Inflammatory macrophage (primary cell): ENCODE measurements at regions not wholly inside any gene's neighbourhood (a gene's known extent, or its start where the extent isn't known, plus 50 kb on each side); places are given as distances from the start of the nearest gene placed in this dataset.

ENCODE experiments used
- DNase-seq, 2 donors: peaks; one replicate each; pipeline ENCODE4 v3.0.0-alpha.2; 2020 to 2022

DNA sequence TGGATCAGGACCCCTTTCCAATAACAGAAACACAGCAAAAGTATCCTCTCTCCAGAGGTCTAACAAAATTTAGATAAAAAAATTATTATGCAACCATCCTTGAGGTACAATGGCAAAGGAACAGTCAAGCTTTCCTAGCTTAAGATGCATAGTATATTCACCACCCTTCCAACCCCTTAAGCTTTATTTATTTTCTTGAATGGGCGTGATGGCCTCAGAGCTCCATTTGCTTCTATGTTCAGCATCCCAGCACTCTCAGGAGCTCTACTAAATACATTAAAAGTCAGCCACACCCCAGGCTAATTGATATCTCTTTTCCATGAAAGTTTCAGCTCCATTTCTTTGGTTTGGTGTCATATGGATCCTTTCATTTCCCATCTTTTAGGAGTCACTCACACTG is 1335.2 kb upstream of the ZEB2 start:
- no peak for DNase-seq

DNA sequence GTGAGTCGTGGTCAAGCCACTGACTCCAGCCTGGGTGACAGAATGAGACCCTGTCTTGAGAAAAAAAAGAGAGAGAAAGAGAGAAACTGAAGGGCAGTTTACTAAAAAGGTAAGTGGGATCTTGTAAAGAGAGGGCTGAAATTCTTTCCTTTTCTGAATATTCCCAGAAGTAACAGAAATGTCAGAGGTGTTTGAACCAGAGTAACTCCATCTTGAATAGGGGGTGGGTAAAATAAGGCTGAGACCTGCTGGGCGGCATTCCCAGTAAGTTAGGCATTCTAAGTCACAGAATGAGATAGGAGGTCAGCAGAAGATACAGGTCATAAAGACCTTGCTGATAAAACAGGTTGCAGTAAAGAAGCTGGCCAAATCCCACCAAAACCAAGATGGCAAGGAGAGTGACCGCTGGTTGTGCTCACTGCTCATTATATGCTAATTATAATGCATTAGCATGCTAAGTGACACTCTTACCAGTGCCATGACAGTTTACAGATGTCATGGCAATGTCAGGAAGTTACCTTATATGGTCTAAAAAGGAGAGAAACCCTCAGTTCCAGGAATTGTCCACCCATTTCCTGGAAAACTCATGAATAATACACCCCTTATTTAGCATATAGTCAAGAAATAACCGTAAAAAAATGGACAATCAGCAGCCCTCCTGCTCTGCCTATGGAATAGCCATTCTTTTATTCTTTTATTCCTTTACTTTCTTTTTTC is 1334.3 kb upstream of the ZEB2 start:
- DNase-seq = no peak

DNA sequence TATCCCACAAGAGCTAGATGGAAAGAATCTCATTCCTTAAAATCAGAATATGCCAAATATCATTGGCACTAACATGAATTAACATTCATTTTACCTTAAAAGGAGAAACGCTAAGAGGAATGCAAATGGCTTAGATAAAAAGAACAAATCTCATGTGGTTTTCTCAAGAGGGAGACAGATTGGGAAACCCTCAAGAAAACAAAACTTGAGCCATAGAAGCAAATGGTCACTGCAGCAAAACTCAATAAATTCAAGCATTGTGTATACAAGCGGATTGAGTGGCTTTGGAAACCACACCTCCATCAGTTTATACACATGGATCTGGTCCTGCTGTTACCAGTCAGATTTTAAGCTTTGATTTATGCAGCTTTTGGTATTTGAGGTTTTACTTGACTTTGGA is 1331.8 kb upstream of the ZEB2 start:
- no peak for DNase-seq

DNA sequence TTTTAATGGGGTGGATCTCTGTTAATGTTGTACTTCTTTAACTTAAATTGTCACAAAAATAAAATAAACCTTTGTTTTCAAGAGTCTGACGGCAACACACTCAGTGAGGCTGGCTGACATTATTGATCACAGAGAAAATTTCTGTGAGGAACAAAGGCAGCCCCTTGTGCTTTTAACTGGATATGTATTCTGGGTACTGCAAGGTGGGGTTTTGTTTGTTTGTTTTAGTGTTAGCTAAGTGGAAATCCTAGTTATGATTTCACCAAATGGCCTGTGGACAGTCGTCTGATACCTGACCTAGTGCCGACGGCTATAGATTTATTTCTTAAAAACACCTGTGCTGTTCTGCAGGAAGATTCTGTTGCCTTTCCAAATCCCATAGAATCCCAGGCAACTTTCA is 1329.5 kb upstream of the ZEB2 start:
- no peak for DNase-seq

DNA sequence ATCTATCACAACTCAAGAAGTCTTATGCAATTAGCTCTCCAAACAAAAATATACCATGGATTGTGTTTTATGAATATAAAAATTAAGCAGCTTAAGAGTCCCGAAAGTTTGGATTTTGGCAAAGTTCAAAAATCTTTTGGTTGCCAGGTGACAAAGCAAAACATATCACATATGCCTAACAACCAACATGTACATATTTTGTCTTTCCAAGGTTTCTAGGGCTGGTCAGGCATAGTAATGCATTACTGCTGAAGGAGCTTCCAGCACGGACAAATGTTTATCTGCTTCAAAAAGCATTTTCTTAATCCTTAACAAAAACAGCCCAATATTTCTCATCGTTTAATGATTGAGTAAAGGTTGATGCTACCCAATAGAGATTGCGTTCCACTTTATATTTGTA is 1327.1 kb upstream of the ZEB2 start:
- DNase-seq = no peak

DNA sequence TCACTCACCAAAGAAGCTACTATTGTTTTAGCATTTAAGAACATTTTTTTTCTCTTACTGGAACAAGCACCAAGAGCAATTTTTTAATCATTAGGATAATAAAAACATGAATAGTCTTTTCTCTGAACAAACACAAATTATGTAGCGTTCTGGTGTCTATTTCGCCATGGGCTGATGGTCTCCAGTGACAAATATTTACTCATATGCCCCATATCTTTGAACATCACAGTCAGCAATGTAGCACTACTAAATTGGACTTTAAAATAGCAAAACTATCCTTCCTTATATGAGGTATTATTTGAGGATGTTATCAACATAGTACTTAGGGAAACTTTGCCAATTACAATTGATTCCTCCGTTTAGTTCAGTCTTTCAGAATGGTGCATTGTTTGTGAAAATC is 1326.0 kb upstream of the ZEB2 start:
- DNase-seq = no peak

DNA sequence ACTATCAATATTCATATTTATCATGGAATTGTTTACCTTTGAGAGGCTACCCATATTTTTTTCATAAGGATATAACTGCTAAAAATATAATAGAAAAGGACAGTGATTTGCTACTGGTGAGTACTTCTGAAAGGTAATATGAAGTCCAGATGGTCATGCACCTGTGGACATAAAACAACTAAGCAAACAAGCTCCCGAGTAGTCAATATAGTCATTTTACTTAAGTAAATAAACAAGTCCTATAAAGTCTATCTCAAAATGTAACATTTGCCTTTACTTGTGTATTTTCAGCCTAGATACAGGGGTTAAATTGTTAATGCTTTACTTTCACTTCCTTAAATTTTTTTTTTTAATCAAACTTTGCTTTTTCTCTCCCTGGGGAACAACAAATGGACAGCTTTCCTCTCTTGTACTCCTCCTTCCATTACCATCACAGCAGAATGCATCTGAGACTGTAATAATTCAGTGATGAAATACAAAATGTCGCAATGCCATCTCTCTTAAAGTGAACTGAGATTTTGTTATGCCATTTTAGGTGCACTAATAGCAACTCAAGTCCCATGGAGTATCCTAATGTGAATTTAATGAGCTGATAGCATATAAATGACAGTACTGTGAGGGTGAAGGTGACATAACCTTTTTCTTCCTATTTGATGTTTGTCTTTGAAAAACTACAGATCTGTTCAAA is 1325.4 kb upstream of the ZEB2 start:
- DNase-seq = peak; percentile 9 to 71

DNA sequence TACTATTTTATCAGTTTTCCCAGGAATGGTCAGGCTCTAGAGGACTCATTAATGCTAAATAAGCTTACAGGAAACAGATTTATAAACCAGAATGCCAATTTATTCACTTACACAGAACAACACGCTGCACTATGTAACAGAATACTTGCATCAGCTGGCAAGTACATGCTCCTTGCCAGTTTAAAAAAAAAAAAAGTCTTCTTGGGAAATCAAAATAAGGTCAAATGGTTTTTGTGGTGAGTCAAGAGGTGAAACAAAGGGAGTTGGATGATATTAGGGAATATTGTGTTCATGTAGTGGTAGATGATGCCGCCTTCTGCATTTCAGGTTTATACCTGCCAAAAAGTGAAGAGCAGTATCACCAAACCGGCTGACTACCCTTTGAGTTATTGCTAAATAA is 1322.1 kb upstream of the ZEB2 start:
- no peak for DNase-seq

DNA sequence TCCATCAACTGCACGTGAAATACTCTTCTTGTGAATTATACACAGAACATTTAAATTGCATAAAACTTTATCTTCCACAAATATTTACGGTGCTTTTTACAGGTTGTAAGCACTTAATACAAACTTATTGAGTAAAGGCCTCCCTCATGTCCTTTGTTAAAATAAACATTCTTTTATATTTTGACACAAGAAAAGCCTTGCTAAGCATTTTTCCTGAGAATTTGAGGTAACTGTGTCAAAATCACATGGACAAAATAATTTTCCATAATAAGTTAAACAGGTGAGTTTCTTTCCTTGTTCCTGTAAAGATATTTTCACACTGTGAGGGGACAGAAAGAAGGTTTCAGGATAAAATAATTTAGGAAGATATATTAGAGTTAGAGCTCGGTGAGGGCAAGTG is 1317.1 kb upstream of the ZEB2 start:
- DNase-seq = no peak

DNA sequence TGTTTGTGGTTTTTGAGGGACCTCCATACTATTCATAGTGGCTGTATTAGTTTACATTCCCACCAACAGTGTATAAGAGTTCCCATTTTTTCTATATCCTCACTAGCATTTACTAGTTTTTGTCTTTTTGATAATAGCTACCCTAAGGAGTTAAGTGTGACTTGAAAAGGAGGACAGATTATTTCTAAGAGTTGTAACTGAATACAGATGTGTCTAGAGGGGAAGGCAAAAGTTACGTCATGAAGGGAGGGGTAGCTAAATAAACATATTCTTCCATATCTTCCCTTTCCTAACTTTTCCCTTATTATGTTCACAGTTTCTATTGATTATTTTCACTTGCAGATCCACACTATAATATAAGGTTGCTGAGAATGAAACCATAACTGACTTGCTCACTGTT is 1315.7 kb upstream of the ZEB2 start:
- no peak for DNase-seq

DNA sequence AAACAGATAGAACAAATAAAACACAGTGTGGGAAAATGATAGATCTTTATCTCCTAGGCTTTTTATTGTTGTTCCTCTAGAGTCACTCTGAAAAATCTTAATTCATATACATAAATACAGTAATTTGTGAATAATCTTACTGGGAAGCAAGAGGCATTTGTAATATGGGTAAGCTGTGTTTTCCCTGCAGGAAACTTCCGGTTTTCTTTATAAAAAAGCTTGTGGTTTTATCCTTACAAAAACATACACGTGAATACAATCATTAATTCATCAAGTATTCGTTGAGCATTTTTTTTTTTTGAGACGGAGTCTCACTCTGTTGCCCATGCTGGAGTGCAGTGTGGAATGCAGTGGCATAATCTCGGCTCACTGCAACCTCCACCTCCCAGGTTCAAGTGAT is 1312.8 kb upstream of the ZEB2 start:
- no peak for DNase-seq

DNA sequence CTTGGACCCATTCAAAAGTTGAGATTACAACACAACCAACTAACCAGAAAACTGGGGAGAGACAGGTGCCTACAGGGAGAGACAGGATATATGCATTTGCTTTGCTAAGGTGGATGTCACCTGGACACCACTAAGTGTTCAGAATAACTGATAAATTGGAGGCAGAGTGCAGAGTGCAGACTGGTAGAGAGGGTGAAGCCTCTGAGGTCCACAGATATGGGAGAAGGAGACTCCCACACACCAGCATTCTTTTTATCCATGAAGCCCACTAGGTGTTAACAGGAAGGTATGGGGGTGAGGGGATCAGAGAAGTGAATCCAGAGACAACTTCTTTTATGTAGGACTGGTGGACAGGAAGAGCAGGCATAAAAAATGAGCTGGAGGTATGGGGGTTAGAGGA is 1310.0 kb upstream of the ZEB2 start:
- no peak for DNase-seq

DNA sequence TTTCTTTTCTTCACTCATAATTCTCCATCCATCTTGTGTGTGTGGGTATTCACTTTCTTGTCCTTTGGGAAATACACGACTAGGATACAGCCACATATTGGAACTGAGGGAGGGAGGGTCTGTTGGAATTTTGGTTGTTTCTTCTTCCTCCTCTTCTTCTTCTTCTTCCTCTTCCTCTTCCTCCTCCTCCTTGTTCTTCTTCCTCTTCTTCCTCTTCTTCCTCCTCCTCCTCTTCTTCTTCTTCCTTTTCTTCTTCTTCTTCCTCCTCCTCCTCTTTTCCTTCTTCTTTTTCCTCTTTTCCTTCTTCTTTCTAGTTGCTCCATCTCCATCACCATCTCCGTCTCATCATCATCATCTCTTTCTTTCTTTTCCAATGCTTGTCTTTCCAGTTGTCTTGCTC is 1307.3 kb upstream of the ZEB2 start:
- no peak for DNase-seq

DNA sequence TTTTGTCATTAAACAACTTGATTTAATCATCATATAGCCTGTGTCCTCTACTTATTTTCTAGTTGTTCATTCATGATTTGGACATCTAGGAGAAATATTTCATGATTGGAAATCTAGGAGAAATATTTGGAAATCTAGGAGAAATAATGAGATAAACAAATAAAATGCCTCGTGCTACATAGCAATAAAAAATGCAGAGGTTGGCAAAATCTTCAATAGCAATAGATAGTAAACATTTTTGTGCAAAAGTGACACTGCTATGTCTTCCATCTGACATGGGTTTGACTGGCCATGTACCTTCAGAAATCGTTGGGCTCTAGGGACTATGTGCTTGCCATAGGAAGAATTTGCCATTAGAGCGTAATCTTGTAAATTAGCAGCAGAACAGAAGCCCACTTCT is 1304.5 kb upstream of the ZEB2 start:
- DNase-seq = no peak

DNA sequence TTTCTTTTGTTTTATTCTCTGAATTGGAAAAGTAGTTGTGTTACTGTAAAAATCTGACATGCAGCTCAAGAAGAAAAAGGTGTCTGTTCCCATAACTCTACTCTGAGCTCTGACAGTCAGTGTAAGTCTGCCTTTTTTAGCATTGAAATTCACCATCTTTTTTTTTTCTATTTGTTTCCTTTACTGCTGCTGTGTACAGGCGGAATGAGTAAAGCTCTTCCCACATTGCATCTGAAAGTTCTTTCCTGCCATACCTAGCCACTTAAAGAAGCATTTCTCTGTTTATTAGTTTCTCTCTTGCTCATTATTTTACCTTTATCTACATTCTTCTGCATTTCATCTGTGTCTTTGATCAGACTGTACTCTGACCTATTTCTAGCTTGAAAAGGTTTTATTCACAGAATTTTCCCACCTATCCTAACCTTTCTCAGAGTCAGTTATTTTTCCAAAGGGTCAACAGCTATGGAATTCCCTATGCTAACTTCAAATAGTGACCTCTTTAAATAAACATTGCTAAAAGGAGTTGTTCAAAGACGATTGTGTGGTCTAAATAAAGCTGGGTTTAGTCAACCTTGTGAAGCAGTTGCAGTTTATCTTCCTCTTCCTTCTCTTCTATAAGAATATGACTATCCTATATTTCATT is 1303.1 kb upstream of the ZEB2 start:
- no peak for DNase-seq

DNA sequence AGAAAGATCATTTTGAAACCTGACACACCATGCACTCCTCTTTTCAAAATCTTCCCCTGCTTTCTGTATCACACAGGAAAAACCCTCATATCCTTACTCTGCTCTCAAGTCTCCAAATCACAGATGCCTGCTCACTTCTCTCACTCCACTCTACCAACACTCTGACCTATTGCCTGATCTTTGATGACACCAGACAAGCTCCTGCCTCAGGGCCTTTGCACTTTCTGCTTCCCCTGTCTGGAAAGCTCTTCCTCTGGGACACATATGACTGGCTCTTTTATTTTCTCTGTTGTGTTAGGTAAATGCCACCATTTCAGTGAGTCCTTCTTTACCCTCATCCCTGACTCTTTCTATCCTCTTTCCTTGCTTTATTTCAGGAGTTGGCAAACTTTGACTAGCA is 1300.7 kb upstream of the ZEB2 start:
- no peak for DNase-seq

DNA sequence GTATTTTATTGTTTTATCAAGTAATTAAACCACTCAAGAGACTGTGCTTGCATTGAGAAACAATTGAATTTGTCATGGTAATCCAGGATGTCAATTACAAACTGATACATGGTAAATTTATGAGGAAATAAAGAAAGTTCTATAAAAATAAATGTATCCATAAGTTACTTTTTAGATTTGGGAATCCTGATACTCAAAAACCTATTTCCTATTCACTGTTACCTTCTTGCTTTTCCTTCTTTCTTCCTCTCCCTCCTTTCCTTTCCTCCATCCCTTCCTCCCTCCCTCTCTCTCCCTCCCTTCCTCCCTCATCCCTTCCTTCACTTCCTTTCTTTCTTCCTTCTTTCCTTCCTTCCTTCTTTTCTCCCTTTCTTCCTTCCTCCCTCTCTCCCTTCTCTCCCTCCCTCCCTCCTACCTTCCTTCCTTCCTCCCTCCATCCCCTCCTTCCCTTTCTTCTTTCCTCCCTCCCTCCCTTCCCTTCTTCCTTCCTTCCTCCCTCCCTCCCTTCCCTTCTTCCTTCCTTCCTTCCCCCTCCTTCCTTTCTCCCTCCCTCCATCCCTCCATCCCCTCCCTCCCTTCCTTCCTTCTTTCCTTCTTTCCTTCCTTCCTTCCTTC is 1299.1 kb upstream of the ZEB2 start:
- DNase-seq = no peak

DNA sequence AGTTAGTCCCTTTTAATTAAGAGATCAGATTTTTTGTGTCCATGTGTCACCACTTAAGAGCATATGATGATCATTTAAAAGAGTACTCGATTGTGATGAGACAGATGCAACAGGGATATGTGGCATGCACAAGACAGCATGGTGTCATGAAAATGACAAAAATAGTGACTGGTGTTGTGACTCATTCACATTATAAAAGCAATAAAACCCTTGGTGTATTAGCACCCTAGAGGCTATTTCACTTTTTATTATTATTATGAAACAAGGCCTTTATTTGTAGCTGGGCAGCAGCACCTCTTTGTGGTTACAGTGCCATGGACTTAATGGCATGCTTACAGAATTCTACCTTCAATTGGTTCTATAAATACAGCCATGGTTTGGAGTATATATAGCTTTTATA is 1296.0 kb upstream of the ZEB2 start:
- peak; percentile 8 to 14 for DNase-seq

DNA sequence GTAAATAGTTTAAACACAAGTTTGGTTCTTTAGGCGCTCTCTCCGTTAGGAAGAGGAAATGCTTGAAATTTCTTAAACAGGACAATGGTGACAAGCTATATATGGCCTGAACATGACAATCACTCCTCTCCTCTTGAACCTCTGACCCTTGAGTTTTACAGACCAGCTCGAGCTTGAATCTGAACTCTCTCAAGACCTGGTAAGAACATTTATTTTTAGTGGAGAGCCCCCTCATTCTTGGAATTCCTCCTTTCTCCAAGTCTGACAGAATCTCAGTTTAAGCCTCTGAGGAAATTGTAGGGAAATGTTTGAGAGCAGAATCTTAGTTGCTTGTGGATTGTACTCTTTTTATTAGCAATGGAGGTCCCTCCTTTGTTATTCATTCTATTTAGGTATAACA is 1293.6 kb upstream of the ZEB2 start:
- no peak for DNase-seq

DNA sequence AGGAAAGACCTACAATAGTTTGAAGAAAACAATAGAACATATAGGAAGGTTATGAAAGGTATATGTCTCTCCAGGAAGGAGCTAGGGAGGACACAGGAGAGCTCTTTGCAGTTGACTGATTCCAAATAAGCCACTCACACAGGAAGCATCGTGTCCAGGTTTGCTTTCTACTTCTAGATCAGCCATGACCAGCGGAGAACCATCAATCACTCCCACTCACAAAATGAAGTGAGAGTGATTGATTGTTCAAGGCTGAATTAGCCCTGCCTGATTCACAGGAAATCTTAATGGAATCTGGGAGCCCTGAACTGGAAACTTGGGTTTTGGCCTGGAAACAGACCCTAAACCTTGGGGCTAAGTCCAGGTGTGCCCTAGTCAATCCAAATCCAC is 1292.2 kb upstream of the ZEB2 start:
- no peak for DNase-seq

DNA sequence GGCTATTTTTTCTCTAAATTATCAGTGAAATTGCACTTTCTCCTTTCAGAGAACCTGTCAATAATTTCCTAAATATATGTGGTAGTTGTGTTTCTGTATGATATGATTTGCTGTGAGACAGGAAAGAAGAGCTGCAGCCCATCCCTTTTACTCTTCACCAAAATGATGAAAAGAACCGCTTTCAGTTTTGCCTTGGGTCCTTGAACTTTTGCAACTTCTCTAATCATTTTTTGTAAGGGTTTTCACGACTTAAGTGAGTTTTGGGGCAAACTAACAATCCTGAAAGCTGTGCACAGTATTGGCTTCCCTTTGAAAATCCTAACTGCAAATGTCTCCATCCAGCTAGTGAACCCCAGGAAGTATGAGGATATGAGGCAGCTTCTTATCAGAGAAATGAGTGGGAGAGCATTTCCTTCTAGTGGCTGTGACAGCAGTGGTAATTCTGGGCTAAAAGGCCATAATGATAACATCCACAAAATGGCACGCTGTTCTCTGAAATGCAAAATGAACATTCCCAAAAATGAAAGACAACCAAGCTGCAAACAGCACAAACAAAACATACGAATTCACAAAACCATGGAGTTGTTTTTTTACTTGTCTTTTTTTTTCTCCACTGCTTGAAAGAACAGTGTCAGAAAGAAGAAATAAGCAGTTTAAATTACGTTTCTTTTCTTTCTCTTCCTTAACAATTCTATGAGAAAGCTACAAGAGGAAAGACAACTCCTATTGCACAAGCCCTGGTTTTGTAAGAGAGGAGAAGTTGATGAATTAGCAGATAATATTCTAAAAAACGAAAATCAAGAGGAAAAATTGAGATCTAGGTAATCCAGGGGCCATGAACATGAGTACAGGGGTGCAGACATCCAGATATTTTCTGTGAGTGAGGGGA is 1291.6 kb upstream of the ZEB2 start:
- DNase-seq = peak; percentile 66 to 73

DNA sequence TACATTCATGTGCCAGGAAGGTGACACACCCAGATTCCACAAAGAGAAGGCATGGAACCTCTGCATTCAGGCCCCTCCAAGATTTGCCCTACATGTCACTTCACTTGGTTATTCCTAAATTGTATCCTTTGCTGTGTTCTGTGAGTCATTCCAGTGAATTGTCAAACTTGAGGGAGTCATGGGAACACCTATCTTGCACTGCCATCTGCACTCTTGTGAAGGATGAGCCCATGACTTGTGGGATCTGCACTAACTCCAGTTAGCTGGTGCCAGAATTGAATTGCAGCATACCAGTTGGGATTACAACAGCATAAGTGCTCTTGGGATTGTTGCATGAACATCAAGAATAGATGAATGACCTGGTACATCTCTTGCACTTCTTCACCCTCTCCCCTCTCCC is 1288.0 kb upstream of the ZEB2 start:
- no peak for DNase-seq

DNA sequence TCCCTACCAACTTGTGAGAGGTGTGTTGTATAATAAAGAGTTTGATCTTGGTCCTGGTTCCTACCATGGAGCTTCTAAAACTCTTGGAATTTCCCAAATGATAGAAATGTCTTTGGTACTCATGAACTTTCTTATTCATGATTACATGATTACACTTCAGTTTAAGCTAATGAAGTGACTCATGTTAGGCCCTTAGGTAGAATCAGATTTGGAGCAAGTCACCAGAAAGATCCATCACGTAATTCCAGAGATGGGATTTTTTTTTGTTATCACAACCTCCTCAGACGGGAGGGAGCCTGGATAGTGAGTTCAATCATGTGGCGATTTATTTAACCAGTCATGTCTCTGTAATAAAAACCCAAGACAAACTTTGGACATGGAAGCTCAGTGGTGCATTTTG is 1287.6 kb upstream of the ZEB2 start:
- no peak for DNase-seq
